Choroid plexus epithelial cell (primary cell): ENCODE measurements at regions not wholly inside any gene's neighbourhood (a gene's known extent, or its start where the extent isn't known, plus 50 kb on each side); places are given as distances from the start of the nearest gene placed in this dataset.
A peak's percentile ranks its signal among the peaks of the same experiment; 100 is the strongest.

Source experiments
- DNase-seq: peaks from one replicate; pipeline ENCODE4 v3.0.0-alpha.2; 2010; ENCODE audit warnings: low read depth
- H3K4me3 ChIP-seq: 2 replicates; pipeline ENCODE4 v1.5.1; 2011; ENCODE audit warnings: low read depth, mild to moderate bottlenecking, control low read depth, low read length, moderate library complexity
- TF ChIP-seq, protein P1 (sequence below): conservative IDR thresholded peaks from 2 replicates; pipeline ENCODE4 v1.5.1; 2011; ENCODE audit warnings: low read depth, mild to moderate bottlenecking, control low read depth, inconsistent platforms, low read length, moderate library complexity

DNA sequence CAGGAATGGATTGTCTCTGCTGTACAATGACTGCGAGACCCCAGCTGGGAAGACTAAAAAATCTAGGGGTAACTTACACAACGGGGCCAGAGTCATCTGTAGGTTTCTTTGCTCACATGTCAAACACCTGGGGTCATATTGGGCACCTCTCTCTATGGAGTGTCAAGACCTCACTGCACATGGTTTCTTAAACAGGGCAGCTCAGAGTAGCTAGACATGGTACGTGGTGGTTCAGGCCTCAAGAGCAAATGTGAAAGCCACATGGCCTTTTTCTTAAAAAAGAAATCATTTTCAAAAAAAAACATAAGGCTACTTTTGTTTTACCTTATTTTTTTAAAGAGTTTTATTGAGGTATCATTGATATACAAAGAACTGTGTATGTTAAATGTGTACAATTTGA, 162.2 kb upstream of the ITGB1 start:
- no peak for DNase-seq
- TF ChIP-seq, protein P1, sequence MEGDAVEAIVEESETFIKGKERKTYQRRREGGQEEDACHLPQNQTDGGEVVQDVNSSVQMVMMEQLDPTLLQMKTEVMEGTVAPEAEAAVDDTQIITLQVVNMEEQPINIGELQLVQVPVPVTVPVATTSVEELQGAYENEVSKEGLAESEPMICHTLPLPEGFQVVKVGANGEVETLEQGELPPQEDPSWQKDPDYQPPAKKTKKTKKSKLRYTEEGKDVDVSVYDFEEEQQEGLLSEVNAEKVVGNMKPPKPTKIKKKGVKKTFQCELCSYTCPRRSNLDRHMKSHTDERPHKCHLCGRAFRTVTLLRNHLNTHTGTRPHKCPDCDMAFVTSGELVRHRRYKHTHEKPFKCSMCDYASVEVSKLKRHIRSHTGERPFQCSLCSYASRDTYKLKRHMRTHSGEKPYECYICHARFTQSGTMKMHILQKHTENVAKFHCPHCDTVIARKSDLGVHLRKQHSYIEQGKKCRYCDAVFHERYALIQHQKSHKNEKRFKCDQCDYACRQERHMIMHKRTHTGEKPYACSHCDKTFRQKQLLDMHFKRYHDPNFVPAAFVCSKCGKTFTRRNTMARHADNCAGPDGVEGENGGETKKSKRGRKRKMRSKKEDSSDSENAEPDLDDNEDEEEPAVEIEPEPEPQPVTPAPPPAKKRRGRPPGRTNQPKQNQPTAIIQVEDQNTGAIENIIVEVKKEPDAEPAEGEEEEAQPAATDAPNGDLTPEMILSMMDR: no peak
- no peak overlapping the region for H3K4me3 ChIP-seq

DNA sequence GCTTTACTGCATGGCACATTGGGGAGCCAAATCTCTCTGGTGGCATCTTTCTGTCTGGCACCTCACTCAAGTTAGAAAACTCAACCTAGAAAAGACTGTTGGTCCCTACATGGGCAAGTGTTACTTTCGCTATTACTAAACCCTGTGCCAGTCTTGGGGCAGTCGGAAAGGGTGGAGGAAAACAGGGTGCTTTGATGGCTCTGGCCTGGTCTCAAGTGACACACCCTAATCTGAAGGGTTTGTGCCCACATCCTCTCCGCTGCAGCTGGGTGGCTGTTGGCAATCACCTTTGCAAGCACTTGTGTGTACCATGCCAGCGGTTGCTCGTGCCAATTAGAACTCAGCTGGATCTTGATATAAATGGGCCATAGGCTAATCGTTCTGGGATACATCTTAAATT, 159.8 kb upstream of the ITGB1 start:
- H3K4me3 ChIP-seq: no peak overlapping the region
- no peak for DNase-seq
- TF ChIP-seq, protein P1: no peak

DNA sequence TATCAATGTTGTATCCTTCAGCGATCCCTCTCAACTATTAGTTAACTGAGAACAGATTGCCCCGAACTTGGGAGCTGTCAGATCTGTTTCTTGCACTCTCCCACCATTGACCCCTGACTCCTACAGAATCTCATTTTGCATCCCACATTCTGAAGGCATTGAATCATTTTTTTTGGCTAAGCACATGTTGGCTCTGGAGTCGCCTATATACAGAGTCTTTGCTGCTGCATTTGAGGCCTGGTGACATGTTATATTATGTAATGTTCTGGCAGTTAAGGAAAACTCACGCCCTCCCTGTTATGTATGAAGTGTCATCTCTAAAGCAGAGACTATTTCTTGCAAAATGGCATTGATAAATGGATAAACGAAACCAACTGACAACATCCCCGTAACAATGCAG, 159.2 kb upstream of the ITGB1 start:
- TF ChIP-seq, protein P1: no peak
- DNase-seq: no peak
- no peak overlapping the region for H3K4me3 ChIP-seq

DNA sequence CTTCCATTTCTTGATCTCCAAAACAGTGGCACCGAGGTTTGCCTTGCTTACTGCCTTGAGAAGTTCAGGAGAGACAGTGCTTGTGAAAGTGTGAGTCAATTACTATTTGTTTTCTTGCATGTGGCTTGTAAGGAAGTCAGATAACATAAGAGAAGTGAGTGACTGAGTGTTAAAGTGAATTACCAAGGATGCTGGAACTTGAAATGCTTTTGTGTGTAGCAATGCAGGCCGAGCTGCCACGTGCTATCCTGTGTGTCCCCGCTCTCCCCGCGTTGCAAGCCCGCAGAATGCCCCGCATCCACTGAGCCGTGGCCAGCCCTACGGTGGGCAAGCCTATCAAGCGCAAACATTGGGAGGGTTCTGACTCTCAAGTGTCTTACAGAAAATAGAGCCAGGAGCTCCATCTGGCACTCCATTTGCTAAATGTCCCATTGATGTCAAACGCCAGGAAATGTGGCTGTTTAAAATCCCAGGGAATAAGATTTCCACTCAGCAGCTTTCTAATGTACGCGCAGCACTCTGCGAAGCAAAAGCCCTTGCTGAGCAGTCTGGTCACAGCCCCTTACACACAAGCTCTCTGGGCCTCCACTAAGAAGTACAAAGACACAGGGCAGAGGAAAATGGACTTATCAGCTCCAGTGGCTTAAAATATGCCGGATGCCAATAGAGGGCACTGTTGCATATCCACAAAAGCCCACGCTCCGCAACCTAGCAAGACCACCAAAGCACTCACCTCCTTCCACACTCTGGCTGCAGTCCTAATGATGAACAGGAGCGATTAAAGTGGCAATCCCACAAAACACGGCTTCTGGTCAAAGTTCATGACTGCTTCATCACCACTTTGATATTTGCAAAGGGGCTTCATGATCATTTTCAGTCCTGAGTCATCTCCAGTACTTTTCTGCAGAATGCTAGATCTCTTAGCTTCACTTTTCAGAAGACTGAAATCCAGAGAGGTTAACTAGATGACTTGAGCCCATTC, 158.0 kb upstream of the ITGB1 start:
- TF ChIP-seq, protein P1: peak; percentile 80
- peak; percentile 87 for DNase-seq
- H3K4me3 ChIP-seq: no peak overlapping the region

DNA sequence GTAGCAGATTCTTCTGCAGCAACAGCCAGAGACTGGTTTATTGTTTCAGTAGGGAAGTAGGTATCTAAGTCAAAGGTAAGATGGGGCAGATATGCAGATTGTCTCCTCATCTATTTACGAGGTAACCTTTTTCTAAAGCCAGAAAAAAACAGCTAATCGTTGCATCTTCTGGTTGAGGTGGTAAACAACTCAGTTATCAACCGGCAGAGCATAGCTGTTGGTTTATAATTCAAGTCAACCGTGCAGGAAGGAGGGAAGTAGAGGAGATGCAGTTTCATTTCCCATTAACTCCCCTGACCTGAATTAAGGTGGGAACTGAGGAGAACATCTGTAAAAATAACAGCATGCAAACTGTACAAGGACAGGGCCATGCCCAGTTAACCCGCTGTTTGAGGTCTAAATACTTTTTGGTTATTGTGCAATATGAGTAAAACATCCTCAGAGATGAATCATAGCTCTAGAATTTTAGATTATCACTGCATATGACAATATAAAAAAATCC, 156.5 kb upstream of the ITGB1 start:
- DNase-seq: peak; percentile 85
- TF ChIP-seq, protein P1: no peak
- H3K4me3 ChIP-seq: no peak overlapping the region

DNA sequence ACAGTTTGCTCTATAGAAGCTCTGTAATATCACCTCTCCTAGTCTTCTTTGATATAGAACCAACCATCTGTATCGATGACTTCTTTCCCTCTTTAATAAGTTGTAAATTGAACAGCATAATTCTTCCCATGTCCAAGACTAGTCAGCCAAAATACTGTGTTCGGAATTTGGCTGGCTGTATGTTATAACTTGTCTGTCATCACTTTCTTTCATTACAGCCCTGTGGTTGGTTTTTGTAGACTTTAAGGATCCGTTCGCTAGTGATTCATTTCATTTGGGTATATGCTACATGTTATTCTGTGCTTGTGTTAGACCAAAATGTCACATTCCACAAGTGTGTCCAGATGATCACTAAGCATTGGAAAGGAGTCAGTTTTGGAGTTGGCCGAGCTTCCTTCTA, 155.4 kb upstream of the ITGB1 start:
- DNase-seq: peak; percentile 86
- TF ChIP-seq, protein P1: no peak
- H3K4me3 ChIP-seq: no peak overlapping the region
